Activated B cell treated with CpG ODN at 0.5 μM for 24 hours (primary cell): ENCODE measurements at regions not wholly inside any gene's neighbourhood (a gene's known extent, or its start where the extent isn't known, plus 50 kb on each side); places are given as distances from the start of the nearest gene placed in this dataset.

Source experiments
- ATAC-seq: fragments of 200-7000 bp; cut with Tn5 transposase; one replicate; pipeline ENCODE4 v1.10.0; 2021; ENCODE audit warnings: low read depth, mild to moderate bottlenecking, moderate library complexity
- CTCF ChIA-PET: fragments of 350-600 bp; sonication (Branson Sonifier 250); formaldehyde crosslinking; loops from one replicate; lab custom pipeline; 2021; ENCODE audit warnings: antibody characterized with exemption; lab: Charles Lee
- POLR2A ChIA-PET: fragments of 350-600 bp; sonication (Branson Sonifier 250); formaldehyde crosslinking; loops from one replicate; lab custom pipeline; 2021; ENCODE audit warnings: antibody characterized with exemption; lab: Charles Lee
- DNase-seq: peaks from one replicate; pipeline ENCODE4 v3.0.0; 2022
- H3K27ac Mint-ChIP-seq: one replicate; pipeline ENCODE4 v1.8.0; 2020; ENCODE audit warnings: mixed read lengths
- H3K27me3 Mint-ChIP-seq: one replicate; pipeline ENCODE4 v1.8.0; 2021; ENCODE audit warnings: mixed read lengths
- H3K36me3 Mint-ChIP-seq: one replicate; pipeline ENCODE4 v1.8.0; 2021; ENCODE audit warnings: low read depth, mixed read lengths
- H3K4me1 Mint-ChIP-seq: one replicate; pipeline ENCODE4 v1.8.0; 2021; ENCODE audit warnings: mixed read lengths
- H3K4me3 Mint-ChIP-seq: one replicate; pipeline ENCODE4 v1.8.0; 2020; ENCODE audit warnings: mild to moderate bottlenecking, mixed read lengths
- H3K9me3 Mint-ChIP-seq: one replicate; pipeline ENCODE4 v1.8.0; 2020; ENCODE audit warnings: mixed read lengths
- intact Hi-C: fragments of 100-400 bp; cut with micrococcal nuclease; formaldehyde crosslinking; loops from one replicate; pipeline ENCODE4 v1.15.1; 2024
- TF ChIP-seq, protein P1 (sequence below): fragments of 200-600 bp; IDR thresholded peaks from one replicate; pipeline ENCODE4 v1.8.0; 2022; ENCODE audit warnings: antibody characterized with exemption, mild to moderate bottlenecking

DNA sequence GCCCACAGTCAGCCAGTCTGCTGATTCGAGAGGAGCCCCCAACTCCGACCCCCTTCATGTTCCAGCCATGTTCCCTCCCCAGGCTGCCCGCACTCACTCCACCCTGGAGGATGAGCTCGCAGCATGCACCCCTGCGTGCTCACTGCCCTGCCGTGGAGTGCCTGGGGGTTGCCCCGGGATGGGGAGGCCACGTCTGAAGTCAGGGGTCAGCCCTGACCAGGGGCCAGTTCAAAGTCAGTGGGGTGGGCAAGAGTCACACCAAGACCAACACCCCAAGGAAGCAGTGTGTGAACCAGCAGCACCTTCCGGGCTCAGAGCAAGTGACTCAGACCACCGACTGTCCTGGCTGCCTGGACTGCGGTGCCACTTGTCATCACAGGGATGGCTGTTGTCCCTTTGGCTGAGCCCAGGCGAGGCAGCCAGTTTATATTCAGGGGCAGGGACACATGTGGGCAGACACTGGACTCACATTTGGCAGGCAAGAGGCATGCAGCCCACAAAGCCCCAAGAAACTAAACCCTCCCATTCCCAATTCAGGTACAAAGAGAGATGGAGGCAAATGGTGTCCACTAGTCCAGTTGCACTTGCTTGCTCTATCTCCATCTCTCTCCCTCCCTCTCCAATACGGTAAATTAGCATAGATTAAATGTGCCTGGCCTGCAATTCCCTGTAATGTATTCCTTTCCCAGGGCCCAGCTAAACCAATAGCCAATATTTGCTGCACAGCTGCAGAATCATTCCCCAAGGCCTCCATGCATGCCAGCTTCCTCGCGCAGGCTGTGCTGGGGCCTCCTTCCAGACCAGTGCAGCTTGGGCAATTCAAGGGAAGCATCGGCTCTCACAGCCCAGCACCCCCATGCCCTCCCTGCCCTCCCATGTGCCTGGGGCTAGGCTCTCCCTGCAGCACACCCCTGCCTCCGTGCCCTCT, 135.7 kb upstream of the IQSEC1 start:
- intact Hi-C loops: no loop called here
- Mint-ChIP-seq H3K4me3 (no peak overlapping the region), H3K27ac (no peak overlapping the region), H3K36me3 (no peaks in the 10 kb centered on the region), H3K27me3 (peaks cover 33% of the 10 kb centered on the region), H3K4me1 (peaks cover 4% of the 10 kb centered on the region), H3K9me3 (no peaks in the 10 kb centered on the region)
- DNase-seq (no peak), ATAC-seq (no peak)
- ChIA-PET POLR2A (no interaction called here), CTCF (no interaction called here)
- TF ChIP-seq, protein P1, sequence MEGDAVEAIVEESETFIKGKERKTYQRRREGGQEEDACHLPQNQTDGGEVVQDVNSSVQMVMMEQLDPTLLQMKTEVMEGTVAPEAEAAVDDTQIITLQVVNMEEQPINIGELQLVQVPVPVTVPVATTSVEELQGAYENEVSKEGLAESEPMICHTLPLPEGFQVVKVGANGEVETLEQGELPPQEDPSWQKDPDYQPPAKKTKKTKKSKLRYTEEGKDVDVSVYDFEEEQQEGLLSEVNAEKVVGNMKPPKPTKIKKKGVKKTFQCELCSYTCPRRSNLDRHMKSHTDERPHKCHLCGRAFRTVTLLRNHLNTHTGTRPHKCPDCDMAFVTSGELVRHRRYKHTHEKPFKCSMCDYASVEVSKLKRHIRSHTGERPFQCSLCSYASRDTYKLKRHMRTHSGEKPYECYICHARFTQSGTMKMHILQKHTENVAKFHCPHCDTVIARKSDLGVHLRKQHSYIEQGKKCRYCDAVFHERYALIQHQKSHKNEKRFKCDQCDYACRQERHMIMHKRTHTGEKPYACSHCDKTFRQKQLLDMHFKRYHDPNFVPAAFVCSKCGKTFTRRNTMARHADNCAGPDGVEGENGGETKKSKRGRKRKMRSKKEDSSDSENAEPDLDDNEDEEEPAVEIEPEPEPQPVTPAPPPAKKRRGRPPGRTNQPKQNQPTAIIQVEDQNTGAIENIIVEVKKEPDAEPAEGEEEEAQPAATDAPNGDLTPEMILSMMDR: no peak

- Mint-ChIP-seq H3K27me3 (peaks cover 36% of the 10 kb centered on the region), H3K4me1 (peaks cover 4% of the 10 kb centered on the region), H3K4me3 (no peak overlapping the region), H3K27ac (no peak overlapping the region), H3K36me3 (no peaks in the 10 kb centered on the region), H3K9me3 (no peaks in the 10 kb centered on the region)
- intact Hi-C loops: no loop called here
- ChIA-PET POLR2A (no interaction called here), CTCF (no interaction called here)
- ATAC-seq: no peak
- no peak for DNase-seq
- TF ChIP-seq, protein P1: no peak
Measured at GRCh38 chr3:13207975-13208705, 134.9 kb upstream of the IQSEC1 start.

DNA sequence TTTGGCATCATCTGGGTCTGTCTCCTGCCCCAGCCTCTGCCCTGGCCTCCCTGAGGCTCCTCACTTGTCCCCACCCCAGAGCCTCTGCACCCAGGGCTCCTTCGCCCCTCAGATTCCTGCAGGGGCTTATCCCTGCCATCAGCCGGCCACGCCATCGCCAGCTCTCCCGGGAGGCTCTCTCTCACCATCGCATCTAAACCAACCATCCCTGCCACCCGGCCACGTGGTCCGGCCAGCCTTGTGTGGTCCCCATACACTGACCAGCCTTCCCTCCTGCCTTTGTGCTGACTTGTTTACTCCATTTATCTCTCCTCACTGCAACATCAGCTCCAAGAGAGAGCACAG, 134.3 kb upstream of the IQSEC1 start:
- ChIA-PET POLR2A (no interaction called here), CTCF (no interaction called here)
- intact Hi-C loops: no loop called here
- no peak overlapping the region for H3K27ac Mint-ChIP-seq
- H3K4me1 Mint-ChIP-seq: peaks cover 4% of the 10 kb centered on the region
- H3K9me3 Mint-ChIP-seq: no peaks in the 10 kb centered on the region
- TF ChIP-seq, protein P1: no peak
- H3K27me3 Mint-ChIP-seq: peaks cover 41% of the 10 kb centered on the region
- H3K36me3 Mint-ChIP-seq: no peaks in the 10 kb centered on the region
- H3K4me3 Mint-ChIP-seq: no peak overlapping the region
- DNase-seq (no peak), ATAC-seq (no peak)

DNA sequence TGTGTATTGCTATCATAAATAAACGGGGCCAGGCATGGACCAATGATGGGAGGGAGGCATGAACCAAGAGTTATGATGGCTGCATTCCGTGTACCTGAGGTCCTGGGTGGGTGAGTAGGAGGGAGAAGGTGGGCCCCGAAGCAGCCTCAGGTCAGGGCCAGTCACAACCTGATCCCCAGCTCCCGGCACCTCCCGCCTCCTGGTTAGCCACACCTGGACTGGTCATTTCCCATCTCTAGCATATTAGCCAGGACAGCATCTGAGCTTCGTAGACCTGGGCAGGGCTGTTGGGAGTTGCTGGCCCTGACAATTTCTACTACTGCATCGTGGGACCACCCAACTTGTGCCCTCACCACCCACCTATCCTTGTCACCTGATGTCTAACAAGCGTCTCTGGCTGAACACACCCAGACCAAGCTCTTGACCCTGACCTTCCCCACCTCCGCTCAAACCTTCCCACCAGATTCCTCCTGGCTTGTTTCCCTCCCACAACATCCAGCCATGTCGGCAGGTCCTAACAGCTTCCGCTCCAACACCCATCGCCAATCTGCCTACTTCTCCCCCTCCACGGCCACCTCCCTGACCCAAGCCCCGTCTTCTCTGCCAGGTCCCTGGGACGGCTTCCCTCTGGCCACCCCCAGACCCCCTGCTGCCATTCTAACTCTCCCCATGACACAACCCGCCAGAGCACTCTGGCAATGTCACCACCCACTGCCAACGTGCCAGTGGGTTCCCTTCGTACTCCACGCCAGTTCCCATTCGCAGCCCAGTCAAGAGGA, 133.8 kb upstream of the IQSEC1 start:
- ATAC-seq: no peak
- Mint-ChIP-seq H3K36me3 (no peaks in the 10 kb centered on the region), H3K4me1 (peaks cover 4% of the 10 kb centered on the region), H3K4me3 (no peak overlapping the region), H3K27me3 (peaks cover 43% of the 10 kb centered on the region), H3K9me3 (no peaks in the 10 kb centered on the region), H3K27ac (no peak overlapping the region)
- POLR2A ChIA-PET: no interaction called here
- CTCF ChIA-PET: no interaction called here
- intact Hi-C loops: no loop called here
- TF ChIP-seq, protein P1: no peak
- no peak for DNase-seq
